Gastrocnemius medialis (tissue), 4 donors: ENCODE measurements at regions not wholly inside any gene's neighbourhood (a gene's known extent, or its start where the extent isn't known, plus 50 kb on each side); places are given as distances from the start of the nearest gene placed in this dataset.

ENCODE experiments used
- CTCF ChIP-seq, 5 experiments: fragments of 450-650 bp in 3 of 5; fragments of 200-600 bp in 2 of 5; sonication (generic) in 2 of 5; IDR thresholded peaks in 4 of 5; conservative IDR thresholded peaks in 1 of 5; 1 replicate in 4 of 5; 2 replicates in 1 of 5; pipeline ENCODE4 v1.5.1; 2016 to 2019; ENCODE audit warnings: antibody characterized with exemption in 5 of 5, mild to moderate bottlenecking in 3 of 5, moderate library complexity in 3 of 5
- POLR2A ChIP-seq, 2 donors: fragments of 450-650 bp; IDR thresholded peaks; one replicate each; pipeline ENCODE4 v1.6.1; 2017; ENCODE audit warnings: antibody characterized with exemption in 2 of 2, mild to moderate bottlenecking in 2 of 2, moderate library complexity in 2 of 2

- TF ChIP-seq POLR2A (IDR thresholded peaks at IDR 0.05) (no peak), CTCF (IDR thresholded peaks at IDR 0.05 in 4 of 5, conservative IDR thresholded peaks at IDR 0.05 in 1 of 5) (no peak)
These were observed 216.4 kb downstream of the KLHL28 start for GRCh38 chr14:44745371-44745770.
